ENCODE measurements at regions not wholly inside any gene's neighbourhood (a gene's known extent, or its start where the extent isn't known, plus 50 kb on each side); places are given as distances from the start of the nearest gene placed in this dataset.

DNA sequence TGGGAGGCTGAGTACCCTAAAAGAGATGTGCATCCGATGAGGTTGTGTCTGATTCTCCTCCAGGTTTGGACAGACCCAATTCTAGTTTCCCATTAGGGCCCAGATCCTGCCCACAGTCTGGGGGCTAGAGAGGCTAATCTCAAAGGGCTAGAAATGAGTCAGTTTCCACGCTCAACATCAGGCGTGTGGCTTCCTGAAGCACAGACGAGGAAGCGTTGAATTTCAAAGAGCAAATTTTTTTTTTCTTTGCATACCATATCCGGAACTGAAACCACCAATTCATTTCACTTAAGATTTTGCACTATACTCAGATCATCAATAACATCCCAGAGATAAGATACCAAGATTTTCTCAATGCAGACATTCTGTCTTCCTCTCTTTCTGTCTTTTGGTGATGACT is 173.8 kb upstream of the BCL6 start:
- DNase-seq (ENCODE audit: low read depth, low spot score) (no peak), FAIRE-seq (peak; percentile 33)
- BruUV-seq (replicated peaks) = no TSS peak
- Histone ChIP-seq H3K9me1 (replicated peaks; ENCODE audit: control insufficient read depth, extremely low read depth, insufficient read depth, low read length) (no peaks in the 10 kb centered on the region), H3K4me1 (ENCODE audit: control insufficient read depth, extremely low read depth, insufficient read depth, low read length) (no peaks in the 10 kb centered on the region), H3K9me3 (replicated peaks; ENCODE audit: control insufficient read depth, insufficient read depth, low read length) (no peaks in the 10 kb centered on the region), H3K9ac (replicated peaks; ENCODE audit: extremely low read depth, insufficient read depth, low read length) (no peak overlapping the region), H2AFZ (ENCODE audit: low read depth, low read length) (no peak overlapping the region), H3K36me3 (ENCODE audit: control insufficient read depth in 2 of 2, extremely low read depth in 1 of 2, insufficient read depth in 2 of 2, low read length in 2 of 2) (no peaks in the 10 kb centered on the region), H4K20me1 (replicated peaks; ENCODE audit: control insufficient read depth, extremely low read depth, insufficient read depth, low read length) (no peaks in the 10 kb centered on the region), H3K27me3 (ENCODE audit: control insufficient read depth in 2 of 2, insufficient read depth in 2 of 2, low read length in 2 of 2) (peaks cover 0 to 4% of the 10 kb centered on the region in 2 experiments), H3K27ac (ENCODE audit: insufficient read depth, low read depth, low read length) (no peak overlapping the region), H3K79me2 (ENCODE audit: control insufficient read depth, insufficient read depth, low read length) (no peaks in the 10 kb centered on the region), H3K4me2 (ENCODE audit: insufficient read depth, low read length) (no peak overlapping the region), H3K4me3 (replicated peaks in 1 of 3; ENCODE audit: insufficient read depth in 1 of 3, low read depth in 1 of 3, low read length in 3 of 3) (no peak overlapping the region)
- dilution Hi-C loops (cut with MboI; ENCODE audit: extremely low pct_ligation_motif_present, low sequenced_read_pairs) = no loop called here
- ChIA-PET POLR2A (no interaction called here), CTCF (no interaction called here)
- TF ChIP-seq, protein P1, sequence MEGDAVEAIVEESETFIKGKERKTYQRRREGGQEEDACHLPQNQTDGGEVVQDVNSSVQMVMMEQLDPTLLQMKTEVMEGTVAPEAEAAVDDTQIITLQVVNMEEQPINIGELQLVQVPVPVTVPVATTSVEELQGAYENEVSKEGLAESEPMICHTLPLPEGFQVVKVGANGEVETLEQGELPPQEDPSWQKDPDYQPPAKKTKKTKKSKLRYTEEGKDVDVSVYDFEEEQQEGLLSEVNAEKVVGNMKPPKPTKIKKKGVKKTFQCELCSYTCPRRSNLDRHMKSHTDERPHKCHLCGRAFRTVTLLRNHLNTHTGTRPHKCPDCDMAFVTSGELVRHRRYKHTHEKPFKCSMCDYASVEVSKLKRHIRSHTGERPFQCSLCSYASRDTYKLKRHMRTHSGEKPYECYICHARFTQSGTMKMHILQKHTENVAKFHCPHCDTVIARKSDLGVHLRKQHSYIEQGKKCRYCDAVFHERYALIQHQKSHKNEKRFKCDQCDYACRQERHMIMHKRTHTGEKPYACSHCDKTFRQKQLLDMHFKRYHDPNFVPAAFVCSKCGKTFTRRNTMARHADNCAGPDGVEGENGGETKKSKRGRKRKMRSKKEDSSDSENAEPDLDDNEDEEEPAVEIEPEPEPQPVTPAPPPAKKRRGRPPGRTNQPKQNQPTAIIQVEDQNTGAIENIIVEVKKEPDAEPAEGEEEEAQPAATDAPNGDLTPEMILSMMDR (IDR thresholded peaks at IDR 0.05; ENCODE audit: extremely low read depth in 1 of 2, insufficient read depth in 1 of 2, low read depth in 1 of 2, low read length in 2 of 2) = no peak
- TF ChIP-seq FOS (IDR thresholded peaks at IDR 0.05; ENCODE audit: borderline replicate concordance, insufficient read depth, low read length) (peak; percentile 28), POLR2AphosphoS5 (IDR thresholded peaks at IDR 0.05; ENCODE audit: insufficient read depth, low read depth, low read length) (no peak), POLR2A (IDR thresholded peaks at IDR 0.05; ENCODE audit: low read depth, low read length) (no peak), EZH2 (IDR thresholded peaks at IDR 0.05; ENCODE audit: borderline replicate concordance, low read depth, low read length, severe bottlenecking) (no peak), MYC (IDR thresholded peaks at IDR 0.05; ENCODE audit: low read depth, low read length) (no peak)
- intact Hi-C loops (cut with micrococcal nuclease) = no loop called here

DNA sequence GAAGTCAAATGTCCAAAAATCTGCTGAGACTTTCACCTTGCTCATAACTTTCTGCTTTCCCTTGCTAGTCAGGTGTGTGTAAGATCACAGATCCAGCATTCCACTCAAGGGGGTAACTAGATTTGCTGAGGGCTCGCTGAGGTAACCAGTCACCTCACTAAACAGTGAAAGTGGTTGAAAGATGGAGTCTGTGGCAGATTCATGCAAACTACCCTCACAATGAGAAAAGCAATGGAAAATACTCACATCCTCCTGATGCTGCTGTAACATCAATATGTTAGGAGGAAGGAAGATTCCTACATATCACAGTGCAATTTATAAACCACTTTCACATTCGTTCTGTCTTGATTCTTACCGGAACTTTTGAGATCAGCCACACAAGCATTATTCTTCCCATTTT is 174.3 kb upstream of the BCL6 start:
- dilution Hi-C loops (cut with MboI; ENCODE audit: extremely low pct_ligation_motif_present, low sequenced_read_pairs) = no loop called here
- intact Hi-C loops (cut with micrococcal nuclease) = no loop called here
- Histone ChIP-seq H4K20me1 (replicated peaks; ENCODE audit: control insufficient read depth, extremely low read depth, insufficient read depth, low read length) (no peaks in the 10 kb centered on the region), H3K36me3 (ENCODE audit: control insufficient read depth in 2 of 2, extremely low read depth in 1 of 2, insufficient read depth in 2 of 2, low read length in 2 of 2) (no peaks in the 10 kb centered on the region), H3K4me3 (replicated peaks in 1 of 3; ENCODE audit: insufficient read depth in 1 of 3, low read depth in 1 of 3, low read length in 3 of 3) (no peak overlapping the region), H3K27ac (ENCODE audit: insufficient read depth, low read depth, low read length) (no peak overlapping the region), H3K4me1 (ENCODE audit: control insufficient read depth, extremely low read depth, insufficient read depth, low read length) (no peaks in the 10 kb centered on the region), H3K4me2 (ENCODE audit: insufficient read depth, low read length) (no peak overlapping the region), H3K79me2 (ENCODE audit: control insufficient read depth, insufficient read depth, low read length) (no peaks in the 10 kb centered on the region), H3K9ac (replicated peaks; ENCODE audit: extremely low read depth, insufficient read depth, low read length) (no peak overlapping the region), H2AFZ (ENCODE audit: low read depth, low read length) (no peak overlapping the region), H3K9me1 (replicated peaks; ENCODE audit: control insufficient read depth, extremely low read depth, insufficient read depth, low read length) (no peaks in the 10 kb centered on the region), H3K9me3 (replicated peaks; ENCODE audit: control insufficient read depth, insufficient read depth, low read length) (no peaks in the 10 kb centered on the region), H3K27me3 (ENCODE audit: control insufficient read depth in 2 of 2, insufficient read depth in 2 of 2, low read length in 2 of 2) (peaks cover 0 to 4% of the 10 kb centered on the region in 2 experiments)
- DNase-seq (ENCODE audit: low read depth, low spot score) = no peak
- TF ChIP-seq GATA2 (IDR thresholded peaks at IDR 0.05; ENCODE audit: insufficient read depth, insufficient read length, low read depth, low read length) (no peak), MYC (IDR thresholded peaks at IDR 0.05; ENCODE audit: low read depth, low read length) (no peak), POLR2A (IDR thresholded peaks at IDR 0.05; ENCODE audit: low read depth, low read length) (no peak), POLR2AphosphoS5 (IDR thresholded peaks at IDR 0.05; ENCODE audit: insufficient read depth, low read depth, low read length) (no peak), JUN (IDR thresholded peaks at IDR 0.05; ENCODE audit: borderline replicate concordance, insufficient read depth, insufficient read length, low read depth) (no peak), EZH2 (IDR thresholded peaks at IDR 0.05; ENCODE audit: borderline replicate concordance, low read depth, low read length, severe bottlenecking) (no peak), FOS (IDR thresholded peaks at IDR 0.05; ENCODE audit: borderline replicate concordance, insufficient read depth, low read length) (no peak)
- TF ChIP-seq, protein P1 (IDR thresholded peaks at IDR 0.05; ENCODE audit: extremely low read depth in 1 of 2, insufficient read depth in 1 of 2, low read depth in 1 of 2, low read length in 2 of 2) = no peak
- TF ChIP-seq, protein P2, sequence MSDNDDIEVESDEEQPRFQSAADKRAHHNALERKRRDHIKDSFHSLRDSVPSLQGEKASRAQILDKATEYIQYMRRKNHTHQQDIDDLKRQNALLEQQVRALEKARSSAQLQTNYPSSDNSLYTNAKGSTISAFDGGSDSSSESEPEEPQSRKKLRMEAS (IDR thresholded peaks at IDR 0.05; ENCODE audit: insufficient read depth, insufficient read length) = no peak
- ChIA-PET POLR2A (no interaction called here), CTCF (no interaction called here)
- no peak for FAIRE-seq
- no TSS peak for BruUV-seq (replicated peaks)
